ENCODE measurements at regions not wholly inside any gene's neighbourhood (a gene's known extent, or its start where the extent isn't known, plus 50 kb on each side); places are given as distances from the start of the nearest gene placed in this dataset.

DNA sequence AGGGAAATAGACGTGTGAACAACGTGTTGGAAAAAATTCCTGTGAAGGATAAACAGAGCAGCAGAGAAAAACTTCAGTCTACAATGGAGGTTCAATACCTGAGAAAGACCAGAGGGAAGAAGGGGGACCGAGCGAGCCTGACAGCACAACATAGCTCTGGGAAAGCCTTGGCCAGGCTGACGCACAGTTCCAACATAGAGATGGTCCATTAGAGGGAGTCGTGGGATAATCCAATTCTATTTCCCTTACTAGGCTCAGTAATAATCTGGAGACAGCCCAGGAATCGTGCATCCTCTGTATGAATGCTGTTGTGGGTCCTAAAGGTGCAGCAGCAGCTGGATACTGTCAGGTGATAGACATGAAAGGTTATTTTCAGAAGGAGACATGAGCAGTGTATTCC lies 370.8 kb upstream of the BTBD3 start:
- FAIRE-seq: no peak
- no peak for DNase-seq (ENCODE audit: low spot score)

DNA sequence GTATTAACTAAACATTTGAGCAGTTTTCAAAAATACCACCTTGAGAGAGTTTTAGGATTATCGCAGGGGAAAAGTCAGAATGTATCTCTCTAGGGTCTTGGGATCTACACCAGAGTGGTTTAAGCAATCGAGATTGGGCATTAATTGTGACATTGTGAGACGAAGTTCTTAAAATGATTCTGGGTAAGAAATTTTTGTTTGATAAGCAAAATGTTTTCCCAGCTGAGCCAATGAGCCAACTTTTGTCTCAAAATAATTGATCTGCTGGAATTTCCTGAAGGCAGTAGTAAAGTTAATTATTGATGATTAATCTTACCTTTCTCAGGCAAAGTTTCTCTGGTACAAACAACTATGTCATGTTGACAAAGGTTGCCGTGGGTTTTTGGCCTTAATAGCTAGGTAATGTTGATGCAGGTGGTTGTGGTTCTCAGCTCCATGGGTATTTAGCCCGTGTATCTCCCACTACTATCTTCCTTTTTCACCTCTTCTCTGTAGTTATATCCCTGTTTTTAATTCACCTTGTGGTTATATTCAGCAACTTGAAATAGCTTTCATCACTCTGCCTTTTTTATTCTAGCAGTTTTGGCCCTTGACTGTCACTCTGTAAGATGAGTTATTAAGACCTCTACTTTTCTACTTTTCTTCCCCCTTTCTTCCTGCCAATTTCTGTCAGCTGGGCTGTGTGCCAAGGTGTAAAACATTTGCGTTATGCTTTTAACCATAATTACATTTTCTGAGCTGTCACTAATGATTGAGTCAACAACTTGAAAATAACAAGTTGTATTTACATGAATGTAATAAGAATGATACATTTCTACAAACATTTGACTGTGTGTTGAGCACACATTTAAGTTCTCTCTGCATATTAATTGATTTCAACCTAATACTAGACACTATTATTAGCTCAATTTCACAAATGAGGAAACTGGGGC lies 368.3 kb upstream of the BTBD3 start:
- DNase-seq (ENCODE audit: low spot score): no peak
- no peak for FAIRE-seq

DNA sequence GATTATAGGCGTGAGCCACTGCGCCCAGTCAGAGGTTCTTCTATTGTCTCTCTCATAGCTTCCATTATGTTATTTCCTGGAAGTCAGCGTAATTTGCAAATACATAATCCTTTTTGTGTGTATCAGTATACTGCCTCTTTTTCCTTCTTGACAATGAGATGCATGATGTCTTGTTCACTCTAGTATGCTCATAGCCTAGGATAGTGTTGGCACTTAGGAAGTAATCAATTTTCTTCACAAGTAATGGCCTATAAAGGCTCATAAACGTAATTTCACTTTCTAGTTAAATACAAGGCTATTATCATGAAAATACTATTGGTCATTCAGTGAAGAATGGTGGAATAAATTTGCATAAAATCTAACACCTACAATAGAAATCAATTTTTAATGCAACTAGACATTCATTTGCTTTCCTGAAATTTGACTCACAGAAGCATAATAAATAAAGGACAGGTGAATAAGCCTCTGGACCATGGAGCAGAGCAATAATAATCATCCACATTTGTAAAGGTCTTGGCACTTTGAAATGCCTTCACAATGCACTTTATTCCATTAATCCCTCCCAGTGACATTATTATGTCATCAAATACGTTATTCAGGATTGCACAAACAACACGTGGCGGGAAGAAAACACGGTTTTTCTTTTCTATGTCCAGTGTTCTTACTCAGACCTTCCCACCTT lies 366.9 kb upstream of the BTBD3 start:
- FAIRE-seq (no peak), DNase-seq (ENCODE audit: low spot score) (no peak)

DNA sequence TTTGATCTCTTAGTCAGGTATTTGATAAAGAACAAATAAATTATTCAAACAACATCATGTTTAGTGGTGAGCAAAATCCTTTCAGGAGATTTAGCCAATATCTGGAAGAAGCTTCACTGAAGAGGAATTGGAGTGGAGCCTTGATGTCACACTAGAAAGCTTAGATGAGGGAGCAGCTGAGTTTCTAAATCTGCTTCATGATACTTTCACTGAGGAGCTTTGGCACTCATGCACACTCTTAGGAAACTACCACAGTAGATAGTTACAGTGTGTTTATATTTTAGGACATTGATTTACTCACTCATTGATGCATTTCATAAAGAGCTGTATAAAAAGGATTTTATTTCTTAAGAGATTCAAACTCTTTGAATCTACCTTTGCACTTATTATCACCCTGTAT lies 366.2 kb upstream of the BTBD3 start:
- no peak for DNase-seq (ENCODE audit: low spot score)
- FAIRE-seq: no peak

DNA sequence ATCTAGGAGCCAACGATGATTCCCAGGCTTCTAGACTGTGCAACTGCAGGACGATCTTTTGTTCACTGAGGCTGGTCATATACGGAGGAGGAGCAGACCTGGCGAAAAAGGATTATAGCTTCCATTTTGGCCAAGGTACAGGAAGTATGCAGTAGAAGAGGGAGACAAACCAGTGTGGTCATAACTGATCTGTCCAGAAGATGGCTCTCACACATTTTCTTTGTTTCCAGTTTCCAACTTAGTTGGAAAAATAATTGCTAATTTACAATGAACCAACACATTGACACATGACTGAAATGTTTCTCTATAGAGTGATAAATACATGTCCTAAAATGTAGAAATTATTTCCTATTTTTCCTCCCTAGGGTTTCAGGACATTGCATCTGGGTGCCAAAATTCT lies 364.1 kb upstream of the BTBD3 start:
- DNase-seq (ENCODE audit: low spot score) (no peak), FAIRE-seq (no peak)

DNA sequence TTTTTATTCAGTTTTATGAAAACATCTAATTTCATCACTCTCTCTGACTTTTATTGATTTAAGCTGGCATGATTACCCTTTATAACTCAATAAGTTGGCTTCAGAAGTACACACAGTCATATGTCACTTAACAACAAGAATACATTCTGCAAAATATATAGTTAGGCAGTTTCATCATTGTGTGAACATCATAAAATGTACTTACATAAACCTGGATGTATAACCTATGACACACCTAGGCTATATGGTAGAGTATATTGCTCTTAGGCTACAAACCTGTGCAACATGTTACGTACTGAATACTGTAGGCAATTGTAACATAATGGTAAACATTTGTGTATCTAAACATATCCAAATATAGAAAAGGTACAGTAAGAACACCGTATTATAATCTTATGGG lies 362.2 kb upstream of the BTBD3 start:
- no peak for FAIRE-seq
- no peak for DNase-seq (ENCODE audit: low spot score)

DNA sequence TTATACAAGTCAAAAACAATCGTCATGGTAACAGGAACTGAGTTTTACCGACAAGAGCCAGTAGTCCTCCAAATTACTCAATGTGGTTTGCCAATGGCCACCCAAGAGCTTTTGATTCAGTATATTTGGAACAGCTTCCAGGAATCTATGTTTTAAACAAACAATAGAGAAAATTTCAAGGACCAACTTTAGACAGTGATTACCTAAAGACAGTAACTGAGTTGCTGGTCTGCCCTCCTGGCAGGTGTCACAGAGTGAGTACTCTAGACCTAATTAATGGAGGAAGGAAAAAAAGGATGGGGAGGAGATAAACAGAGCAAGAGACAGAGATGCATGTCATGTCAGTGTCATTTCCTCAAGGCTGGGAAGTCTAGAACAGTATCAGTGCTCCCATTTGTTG lies 361.3 kb upstream of the BTBD3 start:
- DNase-seq (ENCODE audit: low spot score): no peak
- no peak for FAIRE-seq

DNA sequence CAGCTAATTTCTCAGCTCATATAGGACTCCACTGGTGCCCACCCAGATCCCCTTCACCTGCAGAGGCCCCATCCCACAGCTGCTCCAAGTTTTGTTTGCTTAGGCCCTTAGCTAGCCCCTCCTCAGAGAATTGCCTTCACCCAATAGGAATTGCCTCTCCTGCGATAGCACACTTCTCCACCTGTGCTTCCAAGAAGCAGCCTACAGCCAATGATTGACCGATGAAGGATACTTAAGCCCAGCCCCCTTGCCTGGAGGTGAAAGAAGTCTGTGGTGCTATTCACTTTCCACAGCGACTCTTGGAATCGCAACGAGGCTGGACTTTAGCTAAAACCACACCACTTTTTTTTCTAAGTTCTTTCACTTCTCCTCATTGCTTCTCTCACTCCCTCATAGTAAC lies 353.2 kb upstream of the BTBD3 start:
- no peak for FAIRE-seq
- DNase-seq (ENCODE audit: low spot score): no peak

DNA sequence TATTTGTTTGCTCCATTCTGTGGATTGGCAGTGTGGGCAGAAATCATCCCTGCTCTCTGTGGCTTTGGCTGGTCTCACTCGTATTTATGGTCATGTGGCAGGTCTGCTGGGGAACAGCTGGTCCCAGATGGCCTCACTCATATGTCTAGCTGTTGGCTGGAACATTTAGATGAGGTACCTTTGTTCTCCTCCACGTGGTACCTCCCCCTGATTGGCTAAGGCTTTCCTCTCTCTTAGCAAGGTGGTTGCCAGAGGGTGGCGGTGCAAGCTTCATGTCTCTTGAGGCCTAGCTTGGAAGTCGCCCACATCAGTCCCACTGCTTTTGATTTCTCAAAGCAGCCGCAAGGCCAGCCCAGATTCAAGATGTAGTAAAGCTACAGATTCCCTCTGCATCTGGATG lies 348.5 kb upstream of the BTBD3 start:
- no peak for DNase-seq (ENCODE audit: low spot score)
- FAIRE-seq: no peak

DNA sequence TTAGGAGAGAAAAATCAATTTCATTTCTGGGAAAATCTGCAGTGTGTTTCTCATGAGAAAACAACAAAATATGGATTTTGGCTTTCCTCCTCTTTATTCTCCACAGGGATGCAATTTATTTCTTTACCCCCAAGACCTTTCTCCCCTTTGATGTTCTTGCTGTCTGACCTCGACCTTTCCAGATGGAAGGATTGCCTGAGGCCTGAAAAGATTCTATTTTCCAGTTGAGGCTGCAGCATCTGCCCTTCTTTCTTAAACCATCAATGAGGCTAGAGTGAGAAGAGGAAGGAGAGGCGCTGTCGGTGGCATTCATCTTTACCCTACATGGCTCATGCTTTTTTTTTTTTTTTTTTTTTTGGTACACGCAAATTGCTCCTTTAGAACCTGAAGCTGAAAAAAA lies 344.2 kb upstream of the BTBD3 start:
- DNase-seq (ENCODE audit: low spot score) (no peak), FAIRE-seq (no peak)

DNA sequence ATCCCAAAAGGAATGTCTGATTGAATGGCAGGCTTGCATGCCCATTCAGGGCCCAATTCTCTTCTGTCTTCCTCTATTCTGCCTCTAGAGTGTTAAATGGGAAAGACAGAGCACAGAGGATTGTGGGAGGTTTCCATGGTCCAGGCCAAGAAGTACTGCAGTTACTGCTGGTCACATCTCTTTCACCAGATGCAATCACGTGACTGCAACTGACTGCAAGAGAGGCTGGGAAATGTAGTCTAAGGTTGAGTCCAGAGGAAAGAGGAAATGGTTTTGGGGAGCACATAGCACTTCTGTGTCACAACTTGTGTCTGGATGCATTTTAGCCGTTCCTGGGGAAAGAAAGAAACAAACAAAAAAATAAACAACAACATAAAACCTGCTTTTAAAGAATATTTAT lies 336.4 kb upstream of the BTBD3 start:
- FAIRE-seq: no peak

DNA sequence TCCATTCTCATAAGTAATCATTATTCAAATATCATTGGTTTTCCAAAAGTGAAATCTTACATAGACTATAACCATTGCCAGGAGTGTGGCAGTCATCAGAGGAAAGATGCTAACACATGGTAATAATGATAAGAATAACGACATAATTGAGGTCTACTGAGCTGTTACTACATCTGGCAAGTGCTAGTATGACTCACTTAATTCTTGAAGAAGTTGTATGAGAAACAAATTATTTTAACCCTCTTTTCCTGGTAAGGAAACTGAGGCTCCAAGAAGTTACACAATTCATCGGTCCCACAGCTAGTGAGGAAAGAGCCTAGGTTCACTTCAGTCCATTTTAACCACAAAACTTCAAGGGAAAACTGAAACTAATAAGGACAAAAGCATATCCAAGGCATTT lies 335.6 kb upstream of the BTBD3 start:
- FAIRE-seq (no peak), DNase-seq (ENCODE audit: low spot score) (no peak)

More for the DNA sequence above, 336.4 kb upstream of the BTBD3 start:
- no peak for DNase-seq (ENCODE audit: low spot score)

DNA sequence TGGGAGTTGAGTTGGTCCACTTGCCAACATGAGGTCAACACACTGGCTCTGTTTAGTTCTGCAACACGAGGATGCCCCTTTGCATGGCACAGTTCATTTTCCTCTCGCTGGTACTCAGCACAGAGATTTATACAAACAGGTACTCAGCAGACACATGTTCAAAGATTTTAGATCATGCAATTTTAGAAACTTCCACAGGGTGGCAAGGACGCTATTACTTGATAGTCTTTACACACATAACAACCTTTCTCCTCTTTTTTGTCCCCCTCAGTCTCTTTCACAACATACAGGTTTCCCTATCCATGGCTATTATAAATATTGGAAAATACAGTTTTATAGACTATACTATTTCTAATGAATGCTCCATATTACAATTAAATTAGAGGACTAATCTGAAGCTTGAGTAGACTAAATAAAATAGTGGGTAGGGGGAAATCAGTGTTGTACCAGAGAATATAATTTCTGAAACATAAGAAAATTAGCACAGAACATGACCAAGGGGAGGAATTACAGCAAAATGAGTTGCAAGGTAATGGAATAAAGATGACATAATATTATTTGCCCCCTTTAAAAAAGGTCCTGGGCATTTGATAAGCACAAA lies 331.8 kb upstream of the BTBD3 start:
- DNase-seq (ENCODE audit: low spot score) (no peak), FAIRE-seq (no peak)

DNA sequence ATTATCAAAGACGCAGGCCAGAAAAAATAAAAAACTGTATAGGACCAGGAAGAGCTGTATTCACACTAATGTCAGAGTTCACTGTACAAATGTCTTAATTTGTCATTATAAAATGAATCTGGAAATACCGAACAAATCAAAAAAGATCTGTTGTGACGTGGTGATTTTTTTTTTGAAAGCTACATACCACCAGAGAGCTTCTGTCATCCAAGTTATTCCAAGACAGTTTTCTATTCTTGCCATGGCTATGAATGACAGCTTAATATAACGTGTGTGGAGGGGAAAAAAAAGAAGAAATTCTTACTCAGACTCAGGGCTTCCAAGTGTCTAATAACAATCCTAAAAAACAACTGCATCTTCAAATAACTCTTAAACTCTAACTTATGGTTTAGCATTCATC lies 328.8 kb upstream of the BTBD3 start:
- no peak for FAIRE-seq
- DNase-seq (ENCODE audit: low spot score): no peak

DNA sequence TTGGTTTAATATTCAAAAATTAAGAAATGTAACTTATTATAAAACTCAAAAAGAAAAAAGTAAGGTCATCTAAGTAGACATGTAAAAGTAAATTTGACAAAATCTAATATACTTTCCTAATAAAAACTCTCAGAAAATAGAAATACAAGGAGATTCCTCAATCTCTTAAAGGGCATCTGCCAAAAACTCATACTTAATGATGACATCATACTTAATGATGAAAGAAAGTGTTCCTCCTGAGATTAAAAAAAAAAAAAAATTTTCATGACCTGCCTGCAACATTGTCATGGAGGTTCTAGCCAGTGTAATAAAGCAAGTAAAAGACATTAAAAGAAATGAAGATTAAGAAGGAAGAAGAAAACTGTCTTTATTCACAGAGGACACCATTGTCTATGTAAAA lies 325.7 kb upstream of the BTBD3 start:
- no peak for DNase-seq (ENCODE audit: low spot score)

DNA sequence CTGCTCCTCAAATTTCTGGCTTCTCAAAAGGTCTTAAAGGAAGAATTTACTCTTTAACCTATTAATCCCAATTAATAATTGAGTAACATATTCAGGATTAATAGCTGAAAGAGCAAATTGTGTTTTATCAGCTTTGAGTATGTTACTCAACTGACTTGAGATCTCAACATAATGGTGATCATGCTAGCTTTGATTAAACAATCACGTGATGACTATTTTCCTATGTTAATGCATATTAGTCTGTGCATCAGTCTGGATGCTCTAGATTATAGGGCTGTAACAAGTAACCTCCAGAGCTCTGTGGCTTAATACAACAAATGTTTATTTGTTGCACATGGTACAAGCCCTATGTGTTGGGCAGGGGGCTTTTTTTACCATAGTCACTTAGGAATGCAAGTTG lies 313.4 kb upstream of the BTBD3 start:
- DNase-seq (ENCODE audit: low spot score): no peak
- no peak for FAIRE-seq

More for the DNA sequence above, 325.7 kb upstream of the BTBD3 start:
- no peak for FAIRE-seq

DNA sequence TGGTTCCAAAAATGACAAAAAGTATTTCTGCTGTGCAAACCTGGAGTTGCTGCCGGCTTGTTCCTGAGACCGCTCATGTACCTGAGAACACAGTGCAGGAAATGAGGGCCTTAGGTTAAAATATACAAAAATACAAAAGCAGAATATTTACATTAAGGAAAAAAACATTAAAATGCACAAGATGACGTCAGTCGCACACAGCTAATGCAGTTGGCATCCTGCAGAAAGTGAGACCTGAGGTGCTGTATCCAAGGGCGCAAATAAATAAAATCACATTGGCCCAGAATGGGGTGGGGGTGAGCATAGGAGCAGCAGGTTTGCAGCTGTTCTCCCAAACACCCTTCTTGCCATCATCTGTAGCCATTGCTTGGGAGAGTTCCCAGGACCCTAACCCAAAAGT lies 310.6 kb upstream of the BTBD3 start:
- no peak for FAIRE-seq
- no peak for DNase-seq (ENCODE audit: low spot score)

DNA sequence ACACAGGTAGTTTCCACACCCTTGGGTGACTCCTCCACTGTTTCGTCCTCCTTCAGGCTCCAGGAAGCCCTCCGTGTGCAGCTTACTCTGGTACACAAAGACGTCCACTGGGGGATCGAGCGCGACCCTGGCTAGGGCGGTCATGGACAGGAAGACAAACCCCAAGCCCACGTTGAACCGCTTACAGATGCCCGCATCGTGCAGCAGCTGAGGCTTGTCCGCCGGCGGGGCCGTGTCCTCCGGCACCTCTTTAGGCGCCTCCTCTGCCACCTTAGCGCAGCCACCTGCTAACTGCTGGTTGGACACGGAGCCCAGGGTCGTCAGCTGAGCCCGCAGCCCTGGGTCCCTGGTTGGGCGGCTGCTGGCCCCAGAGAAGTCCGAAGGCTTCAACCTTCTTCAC lies 309.0 kb upstream of the BTBD3 start:
- DNase-seq (ENCODE audit: low spot score) (no peak), FAIRE-seq (no peak)

DNA sequence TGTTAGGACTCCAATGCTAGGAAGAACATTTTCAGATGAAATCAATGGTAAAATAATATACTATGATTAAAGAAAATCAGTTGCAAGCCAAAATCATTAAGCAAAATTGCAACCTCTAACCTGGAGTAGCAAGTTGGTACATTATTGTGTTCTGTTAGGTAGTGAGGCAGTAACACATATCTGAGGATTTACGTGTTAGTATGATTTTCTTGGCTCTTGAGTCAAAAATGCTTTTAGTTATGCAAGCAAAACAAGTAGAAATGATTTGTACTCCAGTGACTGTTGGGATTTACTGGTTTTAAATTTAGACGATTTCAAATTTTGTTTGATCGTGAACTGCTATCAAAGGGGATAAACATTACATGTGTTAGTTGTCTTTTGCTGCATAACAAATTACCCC lies 293.0 kb upstream of the BTBD3 start:
- DNase-seq (ENCODE audit: low spot score) (no peak), FAIRE-seq (no peak)

DNA sequence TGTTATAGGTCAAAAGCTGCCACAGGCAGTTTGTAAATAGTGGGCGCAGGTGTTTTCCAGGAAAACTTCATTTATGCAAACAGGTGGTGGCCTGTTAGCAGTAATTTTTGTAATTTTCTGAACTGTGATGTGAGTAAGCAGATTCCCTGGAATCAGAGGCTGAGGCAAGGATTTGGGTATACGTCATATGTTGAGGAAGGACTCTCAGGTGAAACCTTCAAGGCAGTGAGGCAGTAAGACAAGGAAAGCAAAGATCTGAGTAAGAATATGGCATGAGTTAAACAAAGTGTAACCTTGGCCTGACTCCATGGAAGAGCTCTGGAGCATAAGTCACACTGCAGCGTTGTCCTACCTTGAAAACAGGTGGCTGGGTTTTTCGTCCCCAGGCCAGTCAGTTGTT lies 291.1 kb upstream of the BTBD3 start:
- FAIRE-seq: no peak

DNA sequence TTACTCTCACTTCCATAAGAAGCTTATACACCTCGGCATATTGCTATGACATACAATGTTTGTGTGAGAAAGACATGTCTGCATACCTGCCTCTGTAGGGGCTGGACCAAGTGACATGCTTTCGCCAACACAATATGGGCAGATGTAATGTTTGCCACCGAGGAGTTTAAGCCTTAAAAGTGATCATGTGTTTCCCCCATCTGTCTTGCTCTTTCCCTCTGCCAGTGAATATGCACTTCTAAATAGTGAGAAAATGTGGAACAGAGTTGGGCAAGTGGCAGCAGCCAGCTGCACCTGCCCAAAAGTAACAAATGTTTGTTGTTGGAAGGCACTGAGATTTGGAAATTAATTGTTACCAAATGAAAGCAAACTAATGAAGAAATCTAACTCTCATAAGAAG lies 274.8 kb upstream of the BTBD3 start:
- FAIRE-seq (no peak), DNase-seq (ENCODE audit: low spot score) (no peak)

More for the DNA sequence above, 291.1 kb upstream of the BTBD3 start:
- no peak for DNase-seq (ENCODE audit: low spot score)

DNA sequence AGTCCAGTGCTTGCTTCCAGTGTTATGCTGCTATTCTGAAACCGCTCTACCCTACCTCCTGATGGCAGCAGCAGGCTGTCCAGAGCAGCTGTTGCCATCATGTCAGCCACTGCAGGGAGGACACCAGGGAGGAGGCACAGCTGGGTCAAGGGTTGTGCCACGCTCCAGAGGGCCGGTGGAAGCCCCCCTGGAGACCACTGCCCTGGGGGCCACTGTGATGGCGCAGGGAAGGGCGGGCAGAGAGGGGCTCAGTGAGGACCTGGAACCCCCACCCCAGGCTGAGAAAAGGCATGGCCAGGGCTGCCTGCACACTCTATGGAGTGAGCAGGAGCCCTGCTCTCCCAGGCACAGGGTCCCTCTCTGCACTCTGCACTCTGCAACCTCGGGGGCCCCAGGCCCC lies 271.3 kb upstream of the BTBD3 start:
- DNase-seq (ENCODE audit: low spot score): no peak
- no peak for FAIRE-seq

DNA sequence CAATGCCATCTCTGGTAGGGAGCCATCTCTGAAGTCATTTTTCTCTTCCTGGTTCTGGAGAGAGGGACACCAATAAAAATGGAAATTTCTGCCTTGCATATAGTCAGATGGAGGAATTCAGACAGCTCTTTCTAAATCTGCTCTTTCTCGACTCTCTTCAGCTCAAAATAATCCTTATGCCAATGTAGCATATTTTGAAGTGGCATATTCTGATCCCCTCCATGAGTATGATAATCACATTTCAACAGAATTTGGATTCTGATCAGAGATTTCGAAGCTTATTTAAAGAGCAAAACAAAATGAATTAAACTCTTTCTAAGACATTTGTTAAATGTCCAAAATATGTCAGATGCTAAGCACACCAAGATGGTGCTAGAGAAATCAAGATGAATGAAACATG lies 267.1 kb upstream of the BTBD3 start:
- no peak for DNase-seq (ENCODE audit: low spot score)
- FAIRE-seq: no peak

Measured in RCC 7860 (cell line).